GM13977 (cell line): ENCODE measurements at regions not wholly inside any gene's neighbourhood (a gene's known extent, or its start where the extent isn't known, plus 50 kb on each side); places are given as distances from the start of the nearest gene placed in this dataset.

Experiments used
- DNase-seq: peaks from one replicate; pipeline ENCODE4 v3.0.0; 2012; ENCODE audit warnings: low spot score
- in situ Hi-C: fragments of 300-500 bp; cut with MboI; formaldehyde crosslinking; loops from one replicate; pipeline ENCODE4 v1.12.0; 2022; ENCODE audit warnings: low sequenced_read_pairs, low pct_unique_long_range_greater_than_20kb, mixed read lengths, inconsistent platforms; ENCODE audit not compliant: unreplicated experiment
- TF ChIP-seq, protein P1 (sequence below): IDR thresholded peaks from 2 replicates; pipeline ENCODE4 v1.5.1; 2012; ENCODE audit warnings: mild to moderate bottlenecking, control low read depth; ENCODE audit not compliant: insufficient read depth; ENCODE audit errors: extremely low read depth, missing control alignments

DNA sequence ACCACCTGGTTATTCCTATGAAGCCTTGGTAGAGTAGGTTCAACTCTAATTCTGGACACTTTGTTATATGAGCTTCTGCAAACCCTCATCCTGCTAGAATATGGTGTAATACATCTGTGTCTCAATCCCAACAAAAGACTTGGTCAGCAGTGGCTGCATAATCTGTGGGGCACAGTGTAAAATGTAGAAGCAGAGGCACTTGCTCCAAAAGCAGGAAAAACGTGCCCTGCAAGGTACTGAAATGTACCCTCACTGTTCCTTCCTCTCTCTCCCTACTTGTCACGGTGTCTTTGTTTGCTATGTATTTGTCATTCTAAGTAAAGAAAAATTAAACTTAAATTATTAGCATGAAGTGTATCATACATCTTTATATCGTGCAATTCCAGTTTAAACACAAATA lies 267.9 kb downstream of the BCL11B start:
- TF ChIP-seq, protein P1, sequence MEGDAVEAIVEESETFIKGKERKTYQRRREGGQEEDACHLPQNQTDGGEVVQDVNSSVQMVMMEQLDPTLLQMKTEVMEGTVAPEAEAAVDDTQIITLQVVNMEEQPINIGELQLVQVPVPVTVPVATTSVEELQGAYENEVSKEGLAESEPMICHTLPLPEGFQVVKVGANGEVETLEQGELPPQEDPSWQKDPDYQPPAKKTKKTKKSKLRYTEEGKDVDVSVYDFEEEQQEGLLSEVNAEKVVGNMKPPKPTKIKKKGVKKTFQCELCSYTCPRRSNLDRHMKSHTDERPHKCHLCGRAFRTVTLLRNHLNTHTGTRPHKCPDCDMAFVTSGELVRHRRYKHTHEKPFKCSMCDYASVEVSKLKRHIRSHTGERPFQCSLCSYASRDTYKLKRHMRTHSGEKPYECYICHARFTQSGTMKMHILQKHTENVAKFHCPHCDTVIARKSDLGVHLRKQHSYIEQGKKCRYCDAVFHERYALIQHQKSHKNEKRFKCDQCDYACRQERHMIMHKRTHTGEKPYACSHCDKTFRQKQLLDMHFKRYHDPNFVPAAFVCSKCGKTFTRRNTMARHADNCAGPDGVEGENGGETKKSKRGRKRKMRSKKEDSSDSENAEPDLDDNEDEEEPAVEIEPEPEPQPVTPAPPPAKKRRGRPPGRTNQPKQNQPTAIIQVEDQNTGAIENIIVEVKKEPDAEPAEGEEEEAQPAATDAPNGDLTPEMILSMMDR, result no peak
- DNase-seq, result no peak
- in situ Hi-C loops, result no loop called here

DNA sequence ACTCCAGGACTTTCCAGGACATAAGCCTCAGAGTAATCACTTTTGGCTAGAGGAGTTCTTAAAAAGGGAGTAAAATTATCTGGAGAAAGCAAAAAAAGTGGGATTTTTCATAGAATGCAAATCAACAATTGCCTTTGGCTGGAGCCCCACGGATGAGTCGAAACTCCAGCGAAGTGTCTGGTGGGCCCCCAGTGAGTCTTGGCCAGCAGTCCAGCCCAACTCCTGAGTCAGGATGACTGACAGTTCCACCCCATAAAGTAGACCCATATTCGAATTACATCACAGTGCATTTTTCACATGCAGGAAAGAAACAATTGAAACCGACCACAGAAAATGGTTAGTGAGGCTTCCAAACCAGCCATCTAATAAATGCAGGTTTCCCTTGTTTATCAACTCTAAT lies 265.7 kb downstream of the BCL11B start:
- DNase-seq, result no peak
- TF ChIP-seq, protein P1, result no peak
- in situ Hi-C loops, result no loop called here

DNA sequence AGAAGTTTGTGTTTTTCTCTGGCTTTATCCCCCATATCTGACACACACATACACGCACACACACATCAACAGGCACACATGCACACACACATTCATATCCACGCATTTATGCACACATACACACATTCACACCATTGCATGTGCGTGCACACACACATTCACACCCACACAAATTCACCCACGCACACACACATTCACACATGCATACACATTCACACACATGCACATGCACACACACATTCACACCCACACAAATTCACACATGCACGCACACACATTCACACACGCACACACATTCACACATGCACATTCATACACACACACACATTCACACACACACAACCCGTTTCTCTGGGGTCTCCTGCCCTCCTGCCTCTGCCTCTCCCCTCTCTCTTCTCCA lies 264.2 kb downstream of the BCL11B start:
- in situ Hi-C loops, result no loop called here
- no peak for DNase-seq
- TF ChIP-seq, protein P1, result no peak

DNA sequence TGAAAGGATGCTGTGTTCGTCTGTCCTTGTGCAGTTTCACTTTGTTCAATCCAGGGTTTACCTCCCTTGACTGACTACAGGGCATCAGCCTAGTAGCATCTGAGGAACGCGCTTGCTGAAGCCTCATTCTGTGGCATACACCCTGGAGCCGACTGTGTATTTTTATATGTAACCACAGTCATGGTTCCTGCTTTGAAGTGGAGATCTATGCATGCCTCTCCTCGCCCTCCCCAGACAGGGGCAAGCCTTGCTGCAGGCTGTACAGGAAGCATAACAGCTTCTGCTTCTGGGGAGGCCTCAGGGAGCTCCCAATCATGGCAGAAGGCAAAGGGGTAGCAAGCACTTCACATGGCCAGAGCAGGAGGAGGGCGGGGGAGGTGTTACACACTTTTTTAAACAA lies 262.1 kb downstream of the BCL11B start:
- TF ChIP-seq, protein P1, result no peak
- DNase-seq, result no peak
- in situ Hi-C loops, result no loop called here

DNA sequence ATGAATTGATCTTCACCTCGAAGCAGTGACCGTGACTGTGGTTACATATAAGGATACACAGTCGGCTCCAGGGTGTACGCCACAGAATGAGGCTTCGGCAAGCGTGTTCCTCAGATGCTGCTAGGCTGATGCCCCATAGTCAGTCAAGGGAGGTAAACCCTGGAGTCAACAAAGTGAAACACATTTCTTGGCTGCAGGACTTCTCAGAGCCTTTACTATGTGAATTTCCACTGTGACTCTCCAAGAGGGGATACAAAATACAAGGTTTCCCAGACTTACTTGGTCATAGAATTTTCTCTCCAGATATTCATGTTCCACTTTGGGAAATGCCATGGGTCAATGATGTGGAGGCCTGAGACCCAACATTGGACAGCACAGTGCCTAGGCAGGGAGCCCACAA lies 260.6 kb downstream of the BCL11B start:
- in situ Hi-C loops, result no loop called here
- TF ChIP-seq, protein P1, result no peak
- DNase-seq, result no peak

DNA sequence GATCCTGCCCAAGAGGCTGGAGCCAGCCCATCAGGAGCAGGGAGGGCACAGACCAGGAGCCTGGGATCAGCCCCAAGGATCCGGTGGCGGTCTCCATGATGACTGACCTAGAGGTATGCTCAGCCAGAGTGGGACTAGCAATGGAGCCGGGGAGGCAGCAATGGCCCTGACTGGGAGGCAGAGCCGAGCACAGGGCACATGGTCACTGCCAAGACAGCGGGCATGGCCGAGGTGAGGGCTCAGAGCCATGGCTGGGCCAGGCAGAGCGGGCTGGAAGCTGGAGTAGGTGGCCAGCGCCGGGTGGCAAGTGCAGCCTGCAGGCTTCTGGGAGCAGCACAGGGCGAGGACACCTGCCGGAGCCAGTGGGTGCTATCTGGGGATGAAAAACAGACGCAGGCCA lies 259.3 kb downstream of the BCL11B start:
- TF ChIP-seq, protein P1, result no peak
- in situ Hi-C loops, result no loop called here
- no peak for DNase-seq

DNA sequence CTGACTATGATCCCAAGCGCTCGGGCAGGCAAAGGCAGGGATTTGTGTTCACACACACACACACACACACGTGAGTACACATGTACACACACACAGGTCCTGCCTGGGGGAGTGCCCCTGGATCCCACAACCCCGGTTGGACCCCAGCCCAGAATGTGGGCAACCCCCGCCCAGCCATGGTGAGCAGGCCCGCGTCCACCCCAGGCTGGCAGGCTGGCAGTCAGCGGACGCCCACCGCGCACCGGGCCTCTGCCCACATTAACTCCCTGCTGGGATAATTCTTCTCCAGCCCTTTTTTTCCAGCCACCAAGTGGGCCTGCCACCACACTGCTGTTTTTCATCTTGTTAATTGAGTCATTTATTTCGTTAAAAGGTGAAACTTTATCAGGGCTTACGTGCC lies 256.2 kb downstream of the BCL11B start:
- DNase-seq, result no peak
- in situ Hi-C loops, result no loop called here
- TF ChIP-seq, protein P1, result no peak
